Activated CD8-positive, alpha-beta T cell treated with anti-CD3 and anti-CD28 coated beads for 36 hours (primary cell): ENCODE measurements at regions not wholly inside any gene's neighbourhood (a gene's known extent, or its start where the extent isn't known, plus 50 kb on each side); places are given as distances from the start of the nearest gene placed in this dataset.

Experiments used
- ATAC-seq: fragments of 200-7000 bp; cut with Tn5 transposase; one replicate; pipeline ENCODE4 v1.10.0; 2021; ENCODE audit warnings: mild to moderate bottlenecking, moderate library complexity
- CTCF ChIA-PET: fragments of 350-600 bp; sonication (Branson Sonifier 250); formaldehyde crosslinking; loops from one replicate; lab custom pipeline; 2021; ENCODE audit warnings: antibody characterized with exemption; lab: Charles Lee
- POLR2A ChIA-PET: fragments of 350-600 bp; sonication (Branson Sonifier 250); formaldehyde crosslinking; loops from one replicate; lab custom pipeline; 2021; ENCODE audit warnings: antibody characterized with exemption; lab: Charles Lee
- DNase-seq: peaks from one replicate; pipeline ENCODE4 v3.0.0-alpha.2; 2020
- H3K27ac Mint-ChIP-seq: one replicate; pipeline ENCODE4 v1.8.0; 2021; ENCODE audit warnings: mild to moderate bottlenecking, mixed read lengths
- H3K27me3 Mint-ChIP-seq: one replicate; pipeline ENCODE4 v1.8.0; 2021; ENCODE audit warnings: mixed read lengths
- H3K36me3 Mint-ChIP-seq: one replicate; pipeline ENCODE4 v1.8.0; 2021; ENCODE audit warnings: low read depth, mixed read lengths
- H3K4me1 Mint-ChIP-seq: one replicate; pipeline ENCODE4 v1.8.0; 2021; ENCODE audit warnings: low read depth, mixed read lengths
- H3K4me3 Mint-ChIP-seq: one replicate; pipeline ENCODE4 v1.8.0; 2021; ENCODE audit warnings: mild to moderate bottlenecking, moderate library complexity, mixed read lengths
- H3K9me3 Mint-ChIP-seq: one replicate; pipeline ENCODE4 v1.8.0; 2021; ENCODE audit warnings: mixed read lengths
- CTCF ChIP-seq: fragments of 200-600 bp; IDR thresholded peaks from one replicate; pipeline ENCODE4 v1.8.0; 2022; ENCODE audit warnings: antibody characterized with exemption, mild to moderate bottlenecking
- intact Hi-C: fragments of 100-400 bp; cut with micrococcal nuclease; formaldehyde crosslinking; loops from one replicate; pipeline ENCODE4 v1.10.0; 2022

- no peak for ATAC-seq
- no peak for TF ChIP-seq CTCF
- Mint-ChIP-seq H3K27ac (no peak overlapping the region), H3K27me3 (peaks cover 2% of the 10 kb centered on the region), H3K9me3 (no peaks in the 10 kb centered on the region), H3K4me1 (no peaks in the 10 kb centered on the region), H3K4me3 (no peak overlapping the region), H3K36me3 (no peaks in the 10 kb centered on the region)
- DNase-seq = no peak
- POLR2A ChIA-PET = no interaction called here
- CTCF ChIA-PET = no interaction called here
- intact Hi-C loops = no loop called here
Measured at GRCh38 chr11:105192115-105192514, 52.5 kb upstream of the CARD18 start.

- Mint-ChIP-seq H3K36me3 (no peaks in the 10 kb centered on the region), H3K27me3 (peaks cover 3% of the 10 kb centered on the region), H3K4me1 (no peaks in the 10 kb centered on the region), H3K9me3 (no peaks in the 10 kb centered on the region), H3K27ac (no peak overlapping the region), H3K4me3 (no peak overlapping the region)
- DNase-seq (no peak), ATAC-seq (no peak)
- CTCF ChIA-PET = no interaction called here
- intact Hi-C loops = no loop called here
- TF ChIP-seq CTCF = no peak
- POLR2A ChIA-PET = no interaction called here
Measured at GRCh38 chr11:105189581-105189980, 50.0 kb upstream of the CARD18 start.
